HCT116 (cell line): ENCODE measurements at regions not wholly inside any gene's neighbourhood (a gene's known extent, or its start where the extent isn't known, plus 50 kb on each side); places are given as distances from the start of the nearest gene placed in this dataset.

Experiments
- EZH2 ChIP-seq: fragments of 200-600 bp; sonication (generic); IDR thresholded peaks from 2 replicates; pipeline ENCODE4 v1.6.1; 2017; ENCODE audit warnings: antibody characterized with exemption, mixed run types
- EZH2phosphoT487 ChIP-seq: fragments of 200-600 bp; IDR thresholded peaks from 2 replicates; pipeline ENCODE4 v1.6.1; 2018; ENCODE audit warnings: antibody characterized with exemption, borderline replicate concordance
- POLR2A ChIP-seq: IDR thresholded peaks from 2 replicates; pipeline ENCODE4 v1.7.0; 2011; ENCODE audit warnings: borderline replicate concordance; ENCODE audit not compliant: insufficient read depth, insufficient read length; ENCODE audit errors: extremely low read depth
- POLR2AphosphoS5 ChIP-seq: IDR thresholded peaks from 2 replicates; pipeline ENCODE4 v1.6.1; 2011; ENCODE audit warnings: mild to moderate bottlenecking, low read depth, low read length, moderate library complexity
- RAD21 ChIP-seq: IDR thresholded peaks from 2 replicates; pipeline ENCODE4 v1.6.1; 2012; ENCODE audit warnings: low read depth, mild to moderate bottlenecking
- SIN3A ChIP-seq: IDR thresholded peaks from 2 replicates; pipeline ENCODE4 v1.6.1; 2012; ENCODE audit warnings: low read depth
- SRF ChIP-seq: IDR thresholded peaks from 2 replicates; pipeline ENCODE4 v1.6.1; 2012; ENCODE audit warnings: low read depth
- YY1 ChIP-seq: IDR thresholded peaks from 2 replicates; pipeline ENCODE4 v1.6.1; 2011; ENCODE audit warnings: low read length, low read depth, moderate library complexity, mild to moderate bottlenecking; ENCODE audit not compliant: insufficient replicate concordance; ENCODE audit errors: extremely low read depth
- ZFX ChIP-seq: fragments of 450-650 bp; IDR thresholded peaks from 2 replicates; pipeline ENCODE4 v1.6.1; 2017
- TF ChIP-seq, protein P1 (sequence below), 3 experiments: fragments of 200-600 bp in 1 of 3; sonication (generic) in 1 of 3; IDR thresholded peaks in 2 of 3; conservative IDR thresholded peaks in 1 of 3; 2 replicates each; pipeline ENCODE4 v1.5.1; 2012 to 2017; ENCODE audit warnings: low read depth in 2 of 3, low read length in 2 of 3, antibody characterized with exemption in 1 of 3, borderline replicate concordance in 1 of 3, control low read depth in 1 of 3, mild to moderate bottlenecking in 1 of 3, mixed read lengths in 1 of 3, mixed run types in 1 of 3, moderate library complexity in 1 of 3; ENCODE audit not compliant: insufficient read depth in 1 of 3

DNA sequence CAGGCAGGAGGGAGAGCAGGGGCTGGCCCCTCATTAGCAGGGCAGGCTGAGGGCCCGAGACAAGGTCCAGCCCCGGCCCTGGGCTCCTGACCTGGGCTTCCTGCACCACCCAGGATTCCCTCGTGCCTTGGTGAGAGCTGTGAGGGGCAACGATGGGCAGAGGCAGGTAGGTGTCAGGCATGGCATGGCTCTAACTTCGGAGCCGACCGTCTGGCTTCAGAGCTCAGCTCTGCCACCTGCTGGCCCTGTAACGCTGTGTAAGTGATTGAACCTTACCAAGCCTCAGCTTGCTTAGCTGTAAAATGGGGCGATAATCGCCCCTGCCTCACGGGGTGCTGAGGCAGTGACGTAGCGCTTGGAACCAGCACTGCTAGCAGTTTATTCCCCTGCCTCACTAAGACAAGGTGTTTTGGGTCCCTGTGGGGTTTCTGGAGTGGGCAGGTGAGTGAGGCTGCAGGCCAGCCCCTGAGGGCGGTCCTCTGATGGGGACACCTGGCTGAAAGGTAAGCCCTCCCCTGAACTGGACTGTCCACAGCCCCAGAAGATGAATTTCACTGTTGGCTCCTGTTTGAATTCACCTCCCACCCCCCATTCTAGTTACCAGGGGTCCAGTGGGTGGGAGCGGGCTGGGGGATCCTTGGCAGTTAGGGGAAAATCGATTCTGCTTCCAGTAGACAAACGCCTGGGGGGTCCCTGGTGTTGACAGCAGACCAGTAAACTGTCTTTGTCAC is 184.8 kb upstream of the GSE1 start:
- no peak for TF ChIP-seq POLR2A
- TF ChIP-seq, protein P1, sequence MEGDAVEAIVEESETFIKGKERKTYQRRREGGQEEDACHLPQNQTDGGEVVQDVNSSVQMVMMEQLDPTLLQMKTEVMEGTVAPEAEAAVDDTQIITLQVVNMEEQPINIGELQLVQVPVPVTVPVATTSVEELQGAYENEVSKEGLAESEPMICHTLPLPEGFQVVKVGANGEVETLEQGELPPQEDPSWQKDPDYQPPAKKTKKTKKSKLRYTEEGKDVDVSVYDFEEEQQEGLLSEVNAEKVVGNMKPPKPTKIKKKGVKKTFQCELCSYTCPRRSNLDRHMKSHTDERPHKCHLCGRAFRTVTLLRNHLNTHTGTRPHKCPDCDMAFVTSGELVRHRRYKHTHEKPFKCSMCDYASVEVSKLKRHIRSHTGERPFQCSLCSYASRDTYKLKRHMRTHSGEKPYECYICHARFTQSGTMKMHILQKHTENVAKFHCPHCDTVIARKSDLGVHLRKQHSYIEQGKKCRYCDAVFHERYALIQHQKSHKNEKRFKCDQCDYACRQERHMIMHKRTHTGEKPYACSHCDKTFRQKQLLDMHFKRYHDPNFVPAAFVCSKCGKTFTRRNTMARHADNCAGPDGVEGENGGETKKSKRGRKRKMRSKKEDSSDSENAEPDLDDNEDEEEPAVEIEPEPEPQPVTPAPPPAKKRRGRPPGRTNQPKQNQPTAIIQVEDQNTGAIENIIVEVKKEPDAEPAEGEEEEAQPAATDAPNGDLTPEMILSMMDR (IDR thresholded peaks at IDR 0.05 in 2 of 3, conservative IDR thresholded peaks at IDR 0.05 in 1 of 3; ENCODE audit: borderline replicate concordance in 1 of 3, insufficient read depth in 1 of 3, low read depth in 2 of 3, low read length in 2 of 3), result peak; percentile 76 to 93 (median 81)
- peak; percentile 80 for TF ChIP-seq RAD21
- TF ChIP-seq POLR2AphosphoS5, result no peak
- no peak for TF ChIP-seq ZFX
- no peak for TF ChIP-seq YY1
- no peak for TF ChIP-seq EZH2
- TF ChIP-seq EZH2phosphoT487, result no peak
- TF ChIP-seq SRF, result no peak
- no peak for TF ChIP-seq SIN3A
